Right ventricle myocardium inferior (tissue), 1 donor: ENCODE measurements at regions not wholly inside any gene's neighbourhood (a gene's known extent, or its start where the extent isn't known, plus 50 kb on each side); places are given as distances from the start of the nearest gene placed in this dataset.
"Not testable (repeated sequence)": the region's sequence is repeated elsewhere in the genome, so short reads cannot be mapped to it uniquely, and the experiment has no call there.

ENCODE experiments used
- ATAC-seq: fragments of 200-7000 bp; cut with Tn5 transposase; one replicate; pipeline ENCODE4 v1.9.1; 2020; ENCODE audit warnings: mild to moderate bottlenecking, moderate library complexity
- DNase-seq: peaks from one replicate; pipeline ENCODE4 v3.0.0; 2021; ENCODE audit errors: missing footprints
- intact Hi-C: fragments of 100-400 bp; cut with DNase I; formaldehyde crosslinking; loops from one replicate; pipeline ENCODE4 v1.11.0; 2022
- donor health status: DM: no; HTN: yes; CAD: no; lungs with severe emphysema.

DNA sequence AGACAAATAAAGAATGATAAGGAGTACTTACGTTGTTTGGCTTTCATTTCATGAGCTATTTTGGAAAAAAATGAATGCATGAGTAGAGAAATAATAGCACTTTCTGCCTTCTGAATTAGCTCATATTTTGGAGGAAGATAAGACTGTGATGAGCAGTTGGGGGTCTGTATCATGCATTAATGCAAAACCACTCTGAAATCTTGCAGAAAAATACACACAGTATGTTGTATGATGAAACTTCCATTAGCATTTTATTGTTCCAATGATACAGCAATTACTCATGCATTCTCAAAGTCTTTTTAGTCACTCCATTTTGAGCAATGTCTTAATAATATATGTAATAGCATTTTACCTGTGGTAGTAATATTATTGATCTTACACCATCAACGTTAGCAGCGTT, 571.0 kb downstream of the CDH8 start:
- intact Hi-C loops, result no loop called here
- ATAC-seq, result no peak
- DNase-seq, result no peak

DNA sequence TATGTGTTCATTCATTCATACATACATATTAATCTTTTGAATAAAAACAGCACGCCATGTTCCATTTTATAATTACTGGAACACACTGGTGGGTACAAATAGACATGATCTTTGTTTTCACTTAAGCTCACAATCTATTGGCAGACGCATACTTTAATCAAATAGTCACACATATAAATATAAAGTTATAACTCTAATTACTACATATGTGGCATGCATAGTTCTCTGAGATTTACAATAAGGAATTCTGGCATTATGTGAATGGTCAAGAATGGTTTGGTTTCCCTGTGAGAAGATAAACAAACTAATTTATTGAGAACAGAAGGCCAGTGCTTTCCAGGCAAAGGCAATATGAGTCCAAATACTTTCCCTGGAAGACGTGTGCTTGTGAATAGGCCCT, 576.2 kb downstream of the CDH8 start:
- DNase-seq (no peak), ATAC-seq (no peak)
- intact Hi-C loops, result no loop called here

DNA sequence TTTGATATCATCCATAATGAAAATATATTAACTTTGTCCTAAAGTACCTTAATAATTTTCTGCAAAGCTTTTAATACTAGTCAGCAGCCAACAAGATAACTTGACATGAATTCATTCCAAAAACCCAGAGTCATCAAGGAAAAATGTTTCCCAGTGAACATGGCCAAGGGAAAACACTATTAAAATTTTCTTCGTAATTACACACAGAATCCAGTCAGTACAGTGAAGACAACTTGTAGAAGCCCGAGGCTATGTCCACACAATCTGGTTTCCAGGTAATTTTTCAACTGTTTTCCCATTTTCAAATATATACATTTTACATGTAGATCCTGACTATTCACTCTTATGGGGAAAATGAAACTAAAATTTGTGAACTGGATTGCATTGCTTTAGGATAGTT, 600.9 kb downstream of the CDH8 start:
- intact Hi-C loops, result no loop called here
- ATAC-seq, result no peak
- DNase-seq, result no peak

DNA sequence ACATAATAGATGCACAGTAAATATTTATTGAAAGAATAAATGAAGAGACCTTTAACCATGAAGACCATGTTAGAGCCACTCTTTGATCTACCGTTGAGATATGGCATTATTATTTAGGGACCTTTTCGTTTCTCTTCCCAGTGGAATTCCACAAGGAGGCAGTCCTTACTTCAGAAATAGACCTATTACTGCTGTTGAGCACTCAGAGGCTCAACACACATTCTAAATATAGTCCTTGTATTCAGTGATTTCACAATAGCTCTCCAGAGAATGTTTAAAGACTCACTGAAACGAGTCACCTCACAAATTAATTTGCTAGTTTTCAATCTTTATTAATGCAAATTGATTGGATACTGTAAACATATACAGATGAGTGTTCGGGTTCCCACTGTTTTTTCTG, 603.8 kb downstream of the CDH8 start:
- no peak for ATAC-seq
- intact Hi-C loops, result no loop called here
- DNase-seq, result no peak

DNA sequence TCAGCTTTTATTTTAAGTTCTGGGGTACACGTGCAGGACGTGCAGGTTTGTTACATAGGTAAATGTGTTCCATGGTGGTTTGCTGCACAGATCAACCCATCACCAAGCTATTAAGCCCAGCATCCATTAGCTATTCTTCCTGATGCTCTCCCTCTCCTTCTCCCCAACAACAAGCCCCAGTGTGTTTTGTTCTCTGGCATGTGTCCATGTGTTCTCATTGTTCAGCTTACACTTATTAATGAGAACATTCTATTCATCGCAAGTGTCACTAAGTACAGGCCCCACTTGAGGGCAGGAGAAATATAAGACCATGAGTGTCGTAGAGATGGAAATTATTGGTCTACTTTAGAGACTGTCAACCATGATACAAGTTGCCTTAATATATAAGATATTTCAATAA, 615.1 kb downstream of the CDH8 start:
- ATAC-seq (no peak), DNase-seq (no peak)
- intact Hi-C loops, result no loop called here

DNA sequence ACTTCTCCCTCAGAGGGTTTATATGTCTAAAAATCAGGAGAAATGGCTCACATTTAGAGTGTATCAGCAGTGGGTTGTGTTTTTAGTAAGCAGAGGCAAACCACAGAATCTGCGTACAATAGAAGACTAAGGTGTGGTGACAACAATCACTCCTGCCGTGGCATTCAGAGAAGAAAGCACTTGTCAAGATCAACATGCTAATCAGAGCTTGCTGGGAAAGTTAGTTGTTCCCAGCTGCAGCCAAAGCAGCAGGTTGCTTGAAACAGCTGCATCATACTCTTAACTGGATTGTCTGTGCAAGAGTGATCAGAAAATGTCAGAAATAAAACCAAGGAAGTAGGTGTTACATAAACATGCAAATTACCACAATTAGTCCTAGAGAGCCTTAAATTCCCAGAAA, 616.4 kb downstream of the CDH8 start:
- intact Hi-C loops, result no loop called here
- DNase-seq, result no peak
- ATAC-seq, result no peak

DNA sequence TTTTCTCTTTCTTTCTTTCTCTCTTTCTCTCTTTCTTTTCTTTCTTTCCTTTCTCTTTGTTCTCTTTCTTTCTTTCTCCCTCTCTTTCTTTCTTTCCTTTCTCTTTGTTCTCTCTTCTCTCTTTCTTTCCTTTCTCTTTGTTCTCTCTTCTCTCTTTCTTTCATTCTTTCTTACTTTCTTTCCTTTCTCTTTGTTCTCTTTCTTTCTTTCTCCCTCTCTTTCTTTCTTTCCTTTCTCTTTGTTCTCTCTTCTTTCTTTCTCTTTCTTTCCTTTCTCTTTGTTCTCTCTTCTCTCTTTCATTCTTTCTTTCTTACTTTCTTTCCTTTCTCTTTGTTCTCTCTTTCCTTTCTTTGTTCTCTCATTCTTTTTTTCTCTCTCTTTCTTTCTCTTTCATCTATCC, 617.4 kb downstream of the CDH8 start:
- ATAC-seq, DNase-seq, intact Hi-C loops: not testable (repeated sequence)

DNA sequence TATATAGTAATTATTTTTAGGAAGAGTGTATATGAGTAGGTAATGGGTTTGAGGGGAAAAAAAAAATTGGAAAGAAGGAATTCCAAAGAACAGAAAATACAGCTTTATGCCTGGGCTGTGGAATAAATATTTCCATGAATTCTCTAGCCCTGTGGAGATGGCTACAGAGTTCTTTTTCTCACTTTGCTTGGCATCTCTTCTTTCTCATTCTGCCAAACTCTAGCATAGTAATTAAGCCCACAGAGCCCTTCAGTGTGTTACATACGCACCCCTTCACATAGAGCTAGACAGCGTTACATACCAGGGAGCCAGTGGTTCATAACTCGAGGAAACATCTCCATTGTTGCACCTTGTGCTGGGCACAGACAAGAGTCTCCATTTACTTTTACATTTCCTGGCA, 621.1 kb downstream of the CDH8 start:
- DNase-seq (no peak), ATAC-seq (no peak)
- intact Hi-C loops, result no loop called here

DNA sequence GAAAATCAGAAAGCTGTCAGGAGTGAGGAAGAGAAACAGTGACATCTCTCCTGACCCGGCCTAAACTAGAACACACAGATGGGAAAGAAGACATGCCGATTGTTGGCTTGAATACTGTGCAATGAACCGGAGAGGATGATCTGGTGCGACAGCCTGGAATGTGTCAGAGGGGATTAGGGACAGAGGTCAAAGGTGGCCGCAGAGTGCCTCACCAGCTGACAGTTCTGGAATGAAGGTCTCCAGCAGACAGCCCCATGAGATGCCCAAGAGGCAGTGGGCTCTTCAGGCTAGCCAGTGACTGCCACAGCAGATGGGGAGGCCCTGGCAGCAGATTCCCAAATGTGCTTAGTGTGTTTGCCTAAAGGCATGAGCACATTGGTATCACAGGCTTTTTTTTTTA, 623.2 kb downstream of the CDH8 start:
- DNase-seq, result no peak
- intact Hi-C loops, result no loop called here
- no peak for ATAC-seq

DNA sequence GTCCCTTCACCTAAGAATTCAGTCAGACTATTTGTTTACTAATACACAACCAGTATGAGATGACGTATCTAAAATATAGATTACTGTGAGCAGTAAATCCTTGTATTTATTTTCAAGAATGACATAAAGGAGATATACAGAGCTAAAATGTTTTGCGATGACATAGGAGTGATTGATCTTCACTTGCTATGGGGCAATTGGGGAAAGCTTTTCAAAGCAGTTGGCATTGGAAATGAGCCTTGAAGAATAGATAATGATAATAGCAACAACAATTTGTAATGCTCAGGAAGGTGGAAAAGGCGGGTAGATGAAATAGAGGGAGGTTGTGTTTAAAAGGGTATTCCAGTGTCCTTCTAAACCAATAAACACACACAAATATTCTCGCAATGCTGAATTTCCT, 623.7 kb downstream of the CDH8 start:
- intact Hi-C loops, result no loop called here

DNA sequence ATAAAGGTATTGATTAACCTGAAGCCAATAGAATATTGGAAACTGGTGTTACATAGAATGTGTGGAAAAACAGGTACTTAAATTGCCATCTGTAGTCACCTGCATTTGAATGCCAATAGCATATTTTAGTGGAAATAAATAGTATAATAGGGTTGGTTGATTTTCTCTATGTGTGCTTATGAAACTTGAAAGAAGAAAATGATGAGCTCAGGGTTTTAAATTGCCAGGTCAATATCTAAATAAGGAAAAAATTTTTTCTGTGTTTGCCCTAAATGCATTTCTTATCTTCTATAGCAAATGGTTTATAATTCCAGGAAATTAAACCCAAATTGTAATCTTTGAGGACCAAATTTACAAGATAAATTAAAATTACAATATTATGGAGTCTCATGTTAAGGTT, 626.6 kb downstream of the CDH8 start:
- no peak for DNase-seq
- ATAC-seq, result no peak
- intact Hi-C loops, result no loop called here

More for the DNA sequence above, 623.7 kb downstream of the CDH8 start:
- no peak for ATAC-seq
- DNase-seq, result no peak

DNA sequence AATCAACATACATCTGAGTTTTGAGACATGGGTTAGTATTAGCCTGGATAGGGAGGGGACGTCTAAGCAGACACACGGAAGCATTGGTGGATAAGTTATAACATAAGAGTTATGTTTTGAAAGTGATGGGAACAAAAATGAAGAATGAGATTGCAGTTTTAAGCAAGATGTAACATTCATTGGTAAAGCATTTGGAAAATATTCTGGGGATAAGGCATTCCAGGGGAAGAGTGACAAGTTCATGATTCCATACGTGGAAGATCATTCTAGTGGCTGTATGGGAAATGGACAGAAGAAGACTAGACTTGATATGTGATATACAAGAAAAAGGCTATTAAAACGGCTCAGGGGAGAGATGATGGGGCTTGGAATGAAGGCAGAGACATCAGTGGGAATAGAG, 632.9 kb downstream of the CDH8 start:
- DNase-seq (no peak), ATAC-seq (no peak)
- intact Hi-C loops, result no loop called here

DNA sequence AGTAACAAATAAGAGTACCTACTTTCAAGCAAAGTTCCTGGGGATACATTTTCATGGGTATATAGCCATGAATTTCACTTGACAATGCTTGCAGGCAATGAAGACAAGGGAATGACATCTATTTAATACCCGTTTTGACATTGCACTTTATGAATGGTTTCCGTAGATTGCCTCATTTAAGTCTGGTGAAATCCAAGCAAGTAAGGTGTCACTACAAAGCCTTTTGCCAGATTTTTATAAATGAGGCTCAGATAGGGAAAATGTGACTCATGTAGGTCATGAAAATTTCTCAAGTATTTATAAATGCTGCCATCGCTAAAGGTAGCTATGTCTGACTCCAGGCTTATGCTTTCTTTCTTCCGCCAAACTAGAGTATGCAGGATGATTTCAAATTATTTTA, 644.3 kb downstream of the CDH8 start:
- ATAC-seq, result no peak
- DNase-seq, result no peak
- intact Hi-C loops, result no loop called here

DNA sequence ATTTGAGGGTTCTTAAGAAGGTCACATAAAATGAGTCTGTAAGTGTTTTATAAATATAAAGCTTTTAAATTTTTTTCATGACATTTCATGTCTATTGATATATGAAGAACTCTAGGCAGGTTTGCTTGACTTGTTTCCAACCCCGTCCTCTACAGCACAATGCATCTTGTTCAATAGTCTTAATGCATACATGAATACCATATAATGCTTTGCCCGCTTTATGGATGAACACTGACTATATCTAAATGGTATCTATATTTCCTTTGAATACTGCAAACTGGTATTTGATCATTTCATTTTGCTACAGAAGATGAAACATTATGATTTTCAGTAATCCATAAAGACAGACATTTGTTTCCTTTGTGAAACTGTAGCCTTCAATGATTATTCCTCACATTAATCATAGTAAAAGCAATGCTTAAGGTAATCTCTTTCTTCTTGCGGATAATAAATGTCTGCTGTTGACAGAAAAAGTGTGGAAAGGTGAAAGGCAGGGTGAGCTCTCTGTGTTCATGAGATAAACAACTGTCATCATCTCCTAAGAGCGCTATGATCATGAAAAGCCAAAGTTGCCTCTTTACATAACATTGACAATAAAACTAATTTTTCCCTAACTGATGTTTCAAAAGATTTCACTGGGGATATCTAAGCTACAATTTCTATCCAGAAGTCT, 645.1 kb downstream of the CDH8 start:
- DNase-seq, result no peak
- intact Hi-C loops, result no loop called here
- ATAC-seq, result no peak

DNA sequence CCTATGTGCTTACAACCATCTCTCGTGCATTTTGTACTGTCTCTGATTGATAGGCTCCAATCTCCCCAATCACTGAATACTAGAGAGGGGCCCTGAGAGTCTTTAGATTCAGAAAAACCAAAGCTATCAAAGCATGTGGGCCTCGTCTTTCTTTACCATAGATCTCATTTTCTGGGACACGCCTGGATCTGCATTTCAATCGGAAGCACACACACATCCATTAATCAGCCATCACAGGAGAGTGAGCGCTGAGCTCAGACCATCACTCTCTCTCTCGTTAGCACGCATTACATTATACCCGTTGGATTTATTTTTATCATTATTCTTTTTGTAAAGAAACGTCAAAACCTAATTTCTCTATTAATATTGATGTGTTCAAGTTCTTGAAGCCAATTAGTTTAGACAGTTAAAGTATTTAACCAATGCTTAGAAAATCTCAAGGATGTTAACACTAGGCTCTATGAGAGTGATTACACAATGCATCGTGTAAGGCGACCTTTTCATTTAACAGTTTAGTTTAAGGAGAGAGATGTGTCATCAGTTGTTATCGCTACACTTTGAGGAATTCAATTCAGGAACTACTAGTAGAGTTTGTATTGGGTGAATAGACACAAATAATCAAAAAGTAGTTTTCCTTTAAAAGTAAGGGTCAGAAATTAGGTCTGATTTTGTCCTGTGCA, 650.7 kb downstream of the CDH8 start:
- intact Hi-C loops, result no loop called here
- ATAC-seq, result no peak
- DNase-seq, result no peak

DNA sequence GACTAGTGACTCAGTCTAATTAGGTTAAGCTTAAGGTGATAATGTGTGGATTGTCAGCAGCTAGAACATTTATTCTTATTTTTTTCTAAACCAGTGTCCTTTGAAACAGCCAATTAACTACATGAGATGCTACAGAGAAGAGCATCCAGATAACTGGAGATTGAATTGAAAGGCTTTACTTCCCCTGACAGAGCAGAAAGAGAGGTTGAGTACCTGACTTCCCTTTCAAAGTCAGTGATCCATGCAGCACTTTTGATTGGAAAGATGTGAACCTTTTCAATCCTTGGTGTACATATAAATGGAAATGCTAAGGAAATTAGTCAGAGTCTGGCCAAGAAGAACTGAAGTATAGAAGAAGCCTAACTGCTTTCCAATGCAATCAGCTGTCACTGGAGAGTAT, 653.8 kb downstream of the CDH8 start:
- ATAC-seq, result no peak
- intact Hi-C loops, result no loop called here
- DNase-seq, result no peak

DNA sequence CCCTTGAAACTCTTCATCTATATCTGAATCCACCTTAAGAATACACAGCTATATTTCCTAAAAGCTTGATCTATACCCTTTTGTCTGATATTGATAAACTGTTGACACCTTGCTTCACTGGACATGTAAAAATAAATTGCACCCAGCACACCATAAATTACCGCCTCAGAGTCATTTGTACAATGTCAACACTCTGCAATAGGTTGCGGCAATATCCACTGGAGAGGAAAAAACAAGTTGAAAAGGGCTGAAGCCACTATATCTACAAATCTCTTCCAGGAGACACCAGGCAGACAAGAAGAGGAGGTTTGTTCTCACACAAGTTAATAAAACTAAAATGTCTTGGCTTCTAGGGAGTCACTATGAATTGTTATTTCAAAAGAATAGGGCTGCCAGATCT, 656.9 kb downstream of the CDH8 start:
- intact Hi-C loops, result no loop called here
- ATAC-seq (no peak), DNase-seq (no peak)

DNA sequence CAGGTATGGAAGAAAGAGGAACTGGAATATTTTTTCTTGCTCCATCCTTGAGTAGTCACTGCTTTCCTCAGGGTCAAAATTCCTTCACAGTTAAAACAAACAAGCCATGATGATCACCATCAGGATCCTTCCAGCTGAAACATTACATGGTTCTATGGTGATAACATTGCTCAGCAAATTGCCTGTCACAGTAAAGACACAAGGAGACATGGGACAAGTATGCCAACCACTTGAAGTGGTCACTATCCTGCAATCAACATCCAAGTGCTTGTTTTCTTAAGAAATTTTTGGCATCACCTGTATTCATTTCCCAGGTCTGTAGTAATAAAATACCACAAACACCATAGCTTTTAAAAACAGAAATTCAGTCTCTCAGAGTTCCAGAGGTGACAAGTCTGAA, 662.2 kb downstream of the CDH8 start:
- intact Hi-C loops, result no loop called here
- ATAC-seq (no peak), DNase-seq (no peak)

DNA sequence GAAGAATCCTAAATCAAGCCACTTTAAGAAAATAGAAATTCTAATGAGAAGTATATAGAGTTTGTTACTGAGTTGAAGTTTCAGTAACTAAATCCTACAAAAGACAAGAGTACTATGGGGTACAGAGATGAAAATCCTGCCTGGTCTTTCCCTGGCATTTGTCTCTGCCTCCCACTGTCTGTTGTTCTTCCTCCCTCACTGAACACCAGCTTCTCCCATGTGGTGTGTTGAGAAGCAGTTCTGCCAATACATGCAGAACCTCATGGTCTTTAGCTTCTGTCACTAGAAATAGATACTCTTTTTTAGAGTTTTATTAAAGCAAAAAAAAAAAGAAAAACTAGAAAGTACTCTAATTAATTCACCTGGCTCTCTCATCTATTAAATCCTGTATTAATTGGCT, 664.4 kb downstream of the CDH8 start:
- intact Hi-C loops, result no loop called here
- ATAC-seq, result no peak
- DNase-seq, result no peak

DNA sequence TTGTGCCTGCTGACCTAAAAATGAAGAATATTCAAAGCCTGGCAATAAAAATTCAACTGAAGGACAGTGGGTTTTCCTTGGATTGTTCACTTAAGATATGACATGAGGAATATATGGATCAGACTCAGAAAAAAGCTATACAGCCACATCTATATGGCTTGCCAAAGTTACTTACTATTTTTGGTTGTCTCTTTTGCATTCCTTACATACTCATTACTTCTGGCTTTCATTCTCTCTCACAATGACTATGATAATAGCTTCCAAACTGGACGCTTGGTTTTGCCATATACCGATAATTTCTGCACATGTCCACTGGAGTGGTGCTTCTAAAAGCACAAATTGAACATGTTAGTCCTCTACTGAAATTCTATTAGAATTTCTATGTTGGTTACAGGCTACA, 664.9 kb downstream of the CDH8 start:
- ATAC-seq, result no peak
- no peak for DNase-seq
- intact Hi-C loops, result no loop called here

DNA sequence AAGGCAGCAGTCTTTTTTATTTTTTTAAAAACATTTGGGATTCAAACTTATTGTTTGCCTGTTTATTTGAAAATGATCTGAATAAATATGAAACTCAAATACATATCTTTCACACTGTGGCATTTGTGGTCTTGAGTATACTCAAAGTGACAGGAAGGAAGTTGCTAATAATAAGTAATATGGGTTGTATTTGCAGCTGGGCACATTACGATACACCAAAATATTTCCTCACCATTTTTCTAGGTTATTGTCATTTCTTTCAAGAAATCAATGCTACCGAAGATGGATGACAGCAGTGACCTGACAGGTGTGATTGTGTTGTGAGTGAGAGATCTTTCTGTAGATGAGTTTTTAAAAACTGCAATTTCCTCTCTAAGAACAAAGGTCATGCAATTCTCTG, 665.7 kb downstream of the CDH8 start:
- ATAC-seq, result no peak
- intact Hi-C loops, result no loop called here
- DNase-seq, result no peak
